Transverse colon (tissue), 4 donors: ENCODE measurements at regions not wholly inside any gene's neighbourhood (a gene's known extent, or its start where the extent isn't known, plus 50 kb on each side); places are given as distances from the start of the nearest gene placed in this dataset.
"Not testable (repeated sequence)": the region's sequence is repeated elsewhere in the genome, so short reads cannot be mapped to it uniquely, and the experiment has no call there.

Source experiments
- DNase-seq: peaks from one replicate; pipeline ENCODE4 v3.0.0-alpha.2; 2019
- H3K27ac ChIP-seq, 4 donors: fragments of 200-600 bp; sonication (generic); 2 replicates each; pipeline ENCODE4 v1.5.1; 2016 to 2018; ENCODE audit warnings: inconsistent platforms in 4 of 4
- H3K27me3 ChIP-seq: fragments of 200-600 bp; sonication (generic); 2 replicates; pipeline ENCODE4 v1.5.1; 2017; ENCODE audit warnings: inconsistent platforms
- H3K36me3 ChIP-seq, 4 donors: fragments of 200-600 bp; sonication (generic); 2 replicates each; pipeline ENCODE4 v1.5.1; 2017 to 2019; ENCODE audit warnings: inconsistent platforms in 4 of 4
- H3K4me1 ChIP-seq, 4 donors: fragments of 200-600 bp; sonication (generic); 2 replicates each; pipeline ENCODE4 v1.5.1; 2017 to 2020; ENCODE audit warnings: inconsistent platforms in 4 of 4
- H3K4me3 ChIP-seq, 4 donors: fragments of 200-600 bp; sonication (generic); 1 replicate in 1 of 4; 2 replicates in 3 of 4; pipeline versions ENCODE4 v1.5.1 to v1.6.1; 2017 to 2019; ENCODE audit warnings: inconsistent platforms in 4 of 4
- H3K9me3 ChIP-seq, 2 donors: fragments of 200-600 bp; sonication (generic); 2 replicates each; pipeline ENCODE4 v1.5.1; 2017 to 2019; ENCODE audit warnings: inconsistent platforms in 2 of 2
- EP300 ChIP-seq: sonication (generic); formaldehyde crosslinking; IDR thresholded peaks from one replicate; pipeline ENCODE4 v1.6.1; 2017; ENCODE audit warnings: antibody characterized with exemption, low read depth
- POLR2A ChIP-seq: fragments of 450-650 bp; IDR thresholded peaks from one replicate; pipeline ENCODE4 v1.6.1; 2016; ENCODE audit warnings: antibody characterized with exemption, mild to moderate bottlenecking, moderate library complexity
- POLR2AphosphoS5 ChIP-seq, 3 donors: sonication (generic); formaldehyde crosslinking; IDR thresholded peaks; one replicate each; pipeline ENCODE4 v1.6.1; 2016; ENCODE audit warnings: antibody characterized with exemption in 3 of 3
- WGBS, 2 donors: methylation state at CpG; one replicate each; pipeline ENCODE4 v1.1.5; 2018; ENCODE audit warnings: low coverage in 1 of 2; 5-methylcytosine and 5-hydroxymethylcytosine counted together
- in situ Hi-C, 4 donors: fragments of 200-750 bp; cut with MboI; loops; one replicate each; pipeline versions ENCODE4 v1.15.0 to v1.15.1; 2017; ENCODE audit warnings: low sequenced_read_pairs in 3 of 4, low pct_ligation_motif_present in 1 of 4, low pct_unique_long_range_greater_than_20kb in 1 of 4
- intact Hi-C: fragments of 100-400 bp; cut with DNase I; formaldehyde crosslinking; loops from one replicate; pipeline ENCODE4 v1.15.1; 2023; ENCODE audit warnings: low total_unique reads
- TF ChIP-seq, protein P1 (sequence below), 5 experiments: fragments of 200-600 bp in 3 of 5; fragments of 450-650 bp in 2 of 5; sonication (generic) in 3 of 5; IDR thresholded peaks; 1 replicate in 2 of 5; 2 replicates in 3 of 5; pipeline ENCODE4 v1.5.1; 2016 to 2017; ENCODE audit warnings: antibody characterized with exemption in 5 of 5, inconsistent platforms in 3 of 5, mild to moderate bottlenecking in 2 of 5, moderate library complexity in 1 of 5

DNA sequence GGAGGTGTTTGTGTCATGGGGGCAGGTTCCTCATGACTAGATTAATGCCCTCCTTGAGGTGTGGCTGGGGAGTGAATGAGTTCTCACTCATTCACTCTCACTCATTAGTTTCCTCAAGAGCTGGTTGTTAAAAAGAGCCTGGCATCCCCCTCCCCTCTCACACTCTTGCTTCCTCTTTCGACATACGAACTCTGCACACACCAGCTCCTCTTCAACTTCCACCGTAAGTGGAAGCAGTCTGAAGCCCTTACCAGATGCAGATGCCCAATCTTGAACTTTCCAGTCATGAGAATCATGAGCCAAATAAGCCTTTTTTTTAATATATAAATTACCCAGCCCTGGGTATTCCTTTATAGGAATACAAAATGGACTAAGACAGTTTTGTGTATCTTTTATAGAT is 82.5 kb downstream of the SPRY4 start:
- in situ Hi-C loops (no loop called here), intact Hi-C loops (no loop called here)
- no peaks in the 10 kb centered on the region for H3K36me3 ChIP-seq
- no peaks in the 10 kb centered on the region for H3K9me3 ChIP-seq
- no peak overlapping the region for H3K4me3 ChIP-seq
- TF ChIP-seq, protein P1, sequence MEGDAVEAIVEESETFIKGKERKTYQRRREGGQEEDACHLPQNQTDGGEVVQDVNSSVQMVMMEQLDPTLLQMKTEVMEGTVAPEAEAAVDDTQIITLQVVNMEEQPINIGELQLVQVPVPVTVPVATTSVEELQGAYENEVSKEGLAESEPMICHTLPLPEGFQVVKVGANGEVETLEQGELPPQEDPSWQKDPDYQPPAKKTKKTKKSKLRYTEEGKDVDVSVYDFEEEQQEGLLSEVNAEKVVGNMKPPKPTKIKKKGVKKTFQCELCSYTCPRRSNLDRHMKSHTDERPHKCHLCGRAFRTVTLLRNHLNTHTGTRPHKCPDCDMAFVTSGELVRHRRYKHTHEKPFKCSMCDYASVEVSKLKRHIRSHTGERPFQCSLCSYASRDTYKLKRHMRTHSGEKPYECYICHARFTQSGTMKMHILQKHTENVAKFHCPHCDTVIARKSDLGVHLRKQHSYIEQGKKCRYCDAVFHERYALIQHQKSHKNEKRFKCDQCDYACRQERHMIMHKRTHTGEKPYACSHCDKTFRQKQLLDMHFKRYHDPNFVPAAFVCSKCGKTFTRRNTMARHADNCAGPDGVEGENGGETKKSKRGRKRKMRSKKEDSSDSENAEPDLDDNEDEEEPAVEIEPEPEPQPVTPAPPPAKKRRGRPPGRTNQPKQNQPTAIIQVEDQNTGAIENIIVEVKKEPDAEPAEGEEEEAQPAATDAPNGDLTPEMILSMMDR (IDR thresholded peaks at IDR 0.05): no peak
- TF ChIP-seq POLR2AphosphoS5 (IDR thresholded peaks at IDR 0.05): no peak
- TF ChIP-seq POLR2A: no peak
- no peak for TF ChIP-seq EP300
- H3K4me1 ChIP-seq: peaks cover 0 to 3% (median 0%) of the 10 kb centered on the region in 4 donors
- 77 to 96% methylated on average over 3 of the region's 3 CpGs for WGBS, 2 donors
- H3K27me3 ChIP-seq: no peaks in the 10 kb centered on the region
- no peak for DNase-seq
- no peak overlapping the region for H3K27ac ChIP-seq

GRCh38 chr5:142239394-142240159 is 85.2 kb downstream of the SPRY4 start:
- H3K27me3 ChIP-seq: no peaks in the 10 kb centered on the region
- no peaks in the 10 kb centered on the region for H3K36me3 ChIP-seq
- intact Hi-C loops: no loop called here
- no peak for TF ChIP-seq POLR2A
- TF ChIP-seq EP300: no peak
- no peak for TF ChIP-seq POLR2AphosphoS5 (IDR thresholded peaks at IDR 0.05)
- TF ChIP-seq, protein P1 (IDR thresholded peaks at IDR 0.05): no peak
- in situ Hi-C loops: no loop called here
- H3K4me1 ChIP-seq: no peaks in the 10 kb centered on the region
- H3K4me3 ChIP-seq: no peak overlapping the region
- H3K27ac ChIP-seq: no peak overlapping the region
- DNase-seq: no peak
- WGBS, 2 donors: 71 to 83% methylated on average over 2 to 4 of the region's 4 CpGs
- no peaks in the 10 kb centered on the region for H3K9me3 ChIP-seq

DNA sequence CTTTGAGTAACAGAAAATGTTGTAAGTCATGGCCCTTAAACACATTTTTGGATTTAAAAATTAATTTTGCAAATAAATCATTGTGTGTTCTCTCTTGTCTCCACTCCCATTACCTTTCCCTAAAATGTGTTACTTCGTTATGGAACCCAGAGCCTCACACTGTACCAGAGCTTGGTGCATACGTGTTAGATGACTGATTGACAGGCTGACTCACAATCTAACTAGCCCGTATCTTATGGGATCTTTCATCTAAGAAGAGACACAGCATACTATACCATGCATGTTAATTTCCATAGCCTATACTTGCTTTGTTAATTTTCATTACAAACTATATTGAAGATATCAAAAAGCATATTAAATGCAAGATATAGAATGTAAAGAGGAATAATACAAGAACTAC is 87.1 kb downstream of the SPRY4 start:
- no peak for TF ChIP-seq EP300
- TF ChIP-seq, protein P1 (IDR thresholded peaks at IDR 0.05): no peak
- TF ChIP-seq POLR2A: no peak
- WGBS, 2 donors: 90 to 96% methylated on average over 3 of the region's 3 CpGs

DNA sequence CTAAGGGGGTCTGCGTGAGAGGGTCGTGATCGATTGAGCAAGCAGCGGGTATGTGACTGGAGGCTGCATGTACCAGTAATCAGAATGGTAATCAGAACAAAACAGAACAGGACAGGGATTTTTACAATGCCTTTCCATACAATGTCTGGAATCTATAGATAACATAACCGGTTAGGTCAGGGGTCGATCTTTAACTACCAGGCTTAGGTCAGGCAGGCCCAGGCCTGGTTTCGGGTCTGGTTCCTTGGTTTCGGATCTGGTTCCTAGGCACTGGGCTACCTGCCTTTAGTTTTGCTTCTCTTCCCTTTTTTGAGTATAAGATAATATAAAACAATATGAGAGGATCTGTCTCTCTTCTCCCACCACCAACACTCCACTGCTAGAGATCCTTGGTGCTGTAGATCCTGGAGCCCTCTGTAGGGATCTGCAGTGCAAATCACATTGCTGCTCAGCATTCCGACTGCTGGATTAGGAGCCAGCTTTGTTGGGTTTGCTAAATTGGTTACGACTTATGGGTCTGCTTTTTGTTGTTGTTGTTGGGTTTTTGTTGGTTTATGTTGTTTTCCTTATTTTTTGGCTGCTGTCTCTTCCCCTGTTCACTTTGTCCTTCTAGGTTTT is 88.0 kb downstream of the SPRY4 start:
- H3K4me1 ChIP-seq, intact Hi-C loops, H3K27me3 ChIP-seq, H3K9me3 ChIP-seq, H3K36me3 ChIP-seq, H3K27ac ChIP-seq, in situ Hi-C loops, DNase-seq, H3K4me3 ChIP-seq: not testable (repeated sequence)
- 69 to 81% methylated on average over 6 to 10 of the region's 10 CpGs for WGBS, 2 donors

More for the DNA sequence above, 87.1 kb downstream of the SPRY4 start:
- no peak for DNase-seq
- Histone ChIP-seq H3K9me3 (no peaks in the 10 kb centered on the region), H3K27me3 (no peaks in the 10 kb centered on the region), H3K27ac (no peak overlapping the region), H3K4me1 (no peaks in the 10 kb centered on the region), H3K36me3 (no peaks in the 10 kb centered on the region), H3K4me3 (no peak overlapping the region)
- in situ Hi-C loops: no loop called here
- intact Hi-C loops: no loop called here
